ENCODE measurements at regions not wholly inside any gene's neighbourhood (a gene's known extent, or its start where the extent isn't known, plus 50 kb on each side); places are given as distances from the start of the nearest gene placed in this dataset.
A peak's percentile ranks its signal among the peaks of the same experiment; 100 is the strongest.
"Not testable (repeated sequence)": the region's sequence is repeated elsewhere in the genome, so short reads cannot be mapped to it uniquely, and the experiment has no call there.

GRCh38 chr22:27311698-27312550 lies 489.6 kb downstream of the MN1 start:
- DNase-seq (ENCODE audit: low spot score) = peak; percentile 18

GRCh38 chr22:27312565-27312964 lies 489.0 kb downstream of the MN1 start:
- no peak for DNase-seq (ENCODE audit: low spot score)

GRCh38 chr22:27312966-27313855 lies 488.3 kb downstream of the MN1 start:
- no peak for DNase-seq (ENCODE audit: low spot score)

DNA sequence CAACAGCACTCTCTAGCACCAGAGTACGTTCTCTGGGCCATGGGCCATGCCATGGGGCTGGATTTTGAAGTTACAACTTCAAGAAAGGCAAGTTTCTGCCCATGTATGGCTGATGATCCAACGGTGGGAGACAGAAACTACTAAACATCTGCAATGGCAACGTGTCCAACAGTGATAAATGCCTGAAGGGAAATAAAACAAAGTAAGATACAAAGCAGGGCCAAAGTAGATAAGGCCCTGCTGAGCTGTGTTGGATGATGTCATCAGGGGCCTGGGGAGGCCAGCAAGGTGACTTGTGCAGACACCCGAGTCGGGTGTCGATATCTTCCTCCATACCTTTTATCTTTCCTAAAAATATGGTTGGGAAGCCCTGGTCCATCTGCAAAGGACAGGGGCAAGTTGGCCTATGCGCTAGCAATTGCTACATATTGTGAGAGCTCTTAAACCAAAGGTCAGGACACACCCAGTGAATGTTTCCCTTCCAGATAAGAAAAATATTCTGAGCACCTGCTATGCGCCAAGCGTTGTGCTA lies 487.2 kb downstream of the MN1 start:
- DNase-seq (ENCODE audit: low spot score) = no peak

- no peak for DNase-seq (ENCODE audit: low spot score)
These were observed 485.7 kb downstream of the MN1 start for GRCh38 chr22:27315833-27316232.

DNA sequence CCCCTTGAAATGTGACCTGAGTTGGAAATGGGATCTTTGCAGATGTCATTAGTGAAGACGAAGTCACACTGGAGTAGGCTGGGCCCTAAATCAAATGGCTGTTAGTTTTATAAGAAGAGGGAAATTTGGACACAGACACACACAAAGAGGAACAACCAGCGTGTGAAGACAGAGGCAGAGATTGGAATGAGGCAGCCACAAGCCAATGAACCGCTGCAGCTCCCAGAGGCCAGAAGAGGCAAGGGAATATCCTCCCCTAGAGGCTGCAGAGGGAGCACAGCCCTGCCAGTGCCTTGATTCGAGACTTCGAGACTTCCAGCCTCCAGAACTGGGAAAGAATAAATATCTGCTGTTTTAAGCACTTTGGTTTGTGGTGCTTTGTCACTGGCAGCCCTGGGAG lies 484.5 kb downstream of the MN1 start:
- no peak for DNase-seq (ENCODE audit: low spot score)

GRCh38 chr22:27317971-27318428 lies 483.6 kb downstream of the MN1 start:
- DNase-seq (ENCODE audit: low spot score) = peak; percentile 75

DNA sequence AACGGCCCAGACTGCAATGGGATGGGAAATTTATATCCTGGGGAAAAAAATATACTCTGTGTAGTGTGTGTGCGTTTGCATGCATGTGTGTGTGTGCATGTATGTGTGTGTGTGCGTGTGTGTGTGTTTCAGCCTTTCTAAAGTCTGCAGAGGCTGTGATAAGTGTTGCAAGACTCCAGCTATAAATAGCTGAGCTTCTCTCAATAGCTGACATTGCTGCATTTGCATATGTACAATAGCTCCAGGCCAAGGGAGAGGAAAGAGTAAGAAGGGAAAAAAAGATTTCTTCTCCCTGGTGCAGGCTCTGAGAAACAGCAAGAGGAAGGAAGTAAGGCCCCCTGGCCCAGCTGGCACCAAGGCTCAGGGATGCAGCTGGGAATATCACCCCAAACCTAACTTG lies 483.0 kb downstream of the MN1 start:
- peak; percentile 13 for DNase-seq (ENCODE audit: low spot score)

GRCh38 chr22:27323661-27324060 lies 477.9 kb downstream of the MN1 start:
- no peak for DNase-seq (ENCODE audit: low spot score)

- not testable (repeated sequence) for DNase-seq (ENCODE audit: low spot score)
These were observed 476.6 kb downstream of the MN1 start for GRCh38 chr22:27324908-27325307.

GRCh38 chr22:27327497-27327896 lies 474.1 kb downstream of the MN1 start:
- DNase-seq (ENCODE audit: low spot score) = no peak

- DNase-seq (ENCODE audit: low spot score) = no peak
These were observed 473.4 kb downstream of the MN1 start for GRCh38 chr22:27327981-27328721.

GRCh38 chr22:27329131-27329850 lies 472.3 kb downstream of the MN1 start:
- no peak for DNase-seq (ENCODE audit: low spot score)

DNA sequence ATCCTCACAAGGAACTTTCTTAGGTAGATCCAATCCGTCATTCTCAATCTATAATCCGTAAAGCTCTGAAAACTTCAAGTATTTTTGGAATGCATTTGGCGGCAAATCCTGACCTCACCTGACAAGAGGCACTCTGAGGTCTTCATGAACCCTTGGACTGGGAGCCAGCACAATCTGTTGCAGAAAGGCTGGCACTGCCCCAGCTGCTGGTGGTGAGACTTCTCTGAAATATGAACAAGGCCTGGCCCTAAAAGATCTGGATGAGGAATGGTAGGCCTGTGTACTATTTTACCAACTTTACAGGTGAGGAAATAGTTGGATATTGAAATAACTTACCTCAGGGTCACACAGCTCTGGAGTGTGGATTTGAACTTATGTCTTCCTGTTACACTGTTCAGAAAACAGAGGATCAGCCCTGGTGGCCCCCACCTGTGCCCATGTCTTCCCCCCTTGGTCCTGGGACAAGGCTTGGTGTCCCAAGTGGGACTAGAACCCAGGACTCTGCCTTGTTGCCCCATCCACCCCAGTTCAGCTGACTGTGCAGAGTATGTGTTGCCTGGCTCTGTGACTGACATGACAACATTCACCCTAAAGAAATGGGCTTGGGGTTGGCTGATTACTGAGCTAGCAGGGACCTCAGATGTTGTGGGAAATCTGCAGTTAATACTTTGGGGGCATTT lies 471.4 kb downstream of the MN1 start:
- DNase-seq (ENCODE audit: low spot score) = no peak

DNA sequence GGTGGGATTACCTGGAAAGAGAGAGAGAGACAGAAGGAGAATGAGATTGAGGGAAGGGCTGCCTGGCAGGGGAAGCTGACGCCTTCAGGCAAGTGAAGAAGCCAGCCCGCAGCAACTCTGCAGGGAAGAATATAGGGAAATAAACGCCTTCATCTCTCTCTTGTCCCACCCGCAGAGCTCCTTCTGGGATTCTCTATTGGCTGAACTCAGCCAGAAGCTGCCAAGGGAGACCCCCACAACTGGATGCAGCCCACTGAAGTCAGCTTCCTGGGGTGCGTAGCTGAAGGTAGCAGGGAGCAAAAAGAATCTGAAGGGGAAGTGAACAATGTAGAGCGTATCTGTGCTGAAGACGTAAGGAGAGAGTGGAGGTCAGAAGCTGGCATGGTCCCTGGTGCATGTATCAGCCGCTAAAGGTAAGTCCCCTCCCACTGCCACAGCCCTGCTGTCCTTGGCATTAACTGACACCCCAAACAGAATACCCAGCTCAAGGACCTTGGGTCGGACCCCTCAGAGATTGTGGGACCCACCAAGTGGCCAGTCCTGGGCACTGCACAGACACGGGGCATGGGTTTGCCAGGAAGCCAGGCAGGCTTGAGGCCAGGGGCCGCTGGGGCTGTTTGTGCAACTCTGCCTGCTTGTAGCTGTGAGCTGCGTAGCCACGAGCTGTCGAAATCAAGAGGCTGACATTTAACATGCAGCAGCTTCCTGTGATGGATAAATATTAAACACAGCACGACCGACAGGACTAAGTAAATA lies 469.9 kb downstream of the MN1 start:
- DNase-seq (ENCODE audit: low spot score) = peak; percentile 26

- no peak for DNase-seq (ENCODE audit: low spot score)
These were observed 466.4 kb downstream of the MN1 start for GRCh38 chr22:27335102-27335660.

- DNase-seq (ENCODE audit: low spot score) = peak; percentile 88
These were observed 465.1 kb downstream of the MN1 start for GRCh38 chr22:27336151-27337090.

GRCh38 chr22:27337676-27338075 lies 463.9 kb downstream of the MN1 start:
- DNase-seq (ENCODE audit: low spot score) = no peak
